ENCODE measurements at regions not wholly inside any gene's neighbourhood (a gene's known extent, or its start where the extent isn't known, plus 50 kb on each side); places are given as distances from the start of the nearest gene placed in this dataset.

GRCh38 chr4:17094159-17094875, 195.9 kb upstream of the LDB2 start:
- no peak for DNase-seq (ENCODE audit: low spot score, unreplicated experiment)
- no peak overlapping the region for H3K4me3 Mint-ChIP-seq (ENCODE audit: low read depth)
- H3K9me3 Mint-ChIP-seq (ENCODE audit: low read depth): peaks cover 4% of the 10 kb centered on the region
- peaks cover 22% of the 10 kb centered on the region for H3K27me3 Mint-ChIP-seq
- no peaks in the 10 kb centered on the region for H3K36me3 Mint-ChIP-seq (ENCODE audit: insufficient read depth)
- no peaks in the 10 kb centered on the region for H3K4me1 Mint-ChIP-seq (ENCODE audit: low read depth)
- H3K27ac Mint-ChIP-seq: peak overlapping the region; percentile 39
- TF ChIP-seq, protein P1, sequence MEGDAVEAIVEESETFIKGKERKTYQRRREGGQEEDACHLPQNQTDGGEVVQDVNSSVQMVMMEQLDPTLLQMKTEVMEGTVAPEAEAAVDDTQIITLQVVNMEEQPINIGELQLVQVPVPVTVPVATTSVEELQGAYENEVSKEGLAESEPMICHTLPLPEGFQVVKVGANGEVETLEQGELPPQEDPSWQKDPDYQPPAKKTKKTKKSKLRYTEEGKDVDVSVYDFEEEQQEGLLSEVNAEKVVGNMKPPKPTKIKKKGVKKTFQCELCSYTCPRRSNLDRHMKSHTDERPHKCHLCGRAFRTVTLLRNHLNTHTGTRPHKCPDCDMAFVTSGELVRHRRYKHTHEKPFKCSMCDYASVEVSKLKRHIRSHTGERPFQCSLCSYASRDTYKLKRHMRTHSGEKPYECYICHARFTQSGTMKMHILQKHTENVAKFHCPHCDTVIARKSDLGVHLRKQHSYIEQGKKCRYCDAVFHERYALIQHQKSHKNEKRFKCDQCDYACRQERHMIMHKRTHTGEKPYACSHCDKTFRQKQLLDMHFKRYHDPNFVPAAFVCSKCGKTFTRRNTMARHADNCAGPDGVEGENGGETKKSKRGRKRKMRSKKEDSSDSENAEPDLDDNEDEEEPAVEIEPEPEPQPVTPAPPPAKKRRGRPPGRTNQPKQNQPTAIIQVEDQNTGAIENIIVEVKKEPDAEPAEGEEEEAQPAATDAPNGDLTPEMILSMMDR (IDR thresholded peaks at IDR 0.05; ENCODE audit: unreplicated experiment): no peak

DNA sequence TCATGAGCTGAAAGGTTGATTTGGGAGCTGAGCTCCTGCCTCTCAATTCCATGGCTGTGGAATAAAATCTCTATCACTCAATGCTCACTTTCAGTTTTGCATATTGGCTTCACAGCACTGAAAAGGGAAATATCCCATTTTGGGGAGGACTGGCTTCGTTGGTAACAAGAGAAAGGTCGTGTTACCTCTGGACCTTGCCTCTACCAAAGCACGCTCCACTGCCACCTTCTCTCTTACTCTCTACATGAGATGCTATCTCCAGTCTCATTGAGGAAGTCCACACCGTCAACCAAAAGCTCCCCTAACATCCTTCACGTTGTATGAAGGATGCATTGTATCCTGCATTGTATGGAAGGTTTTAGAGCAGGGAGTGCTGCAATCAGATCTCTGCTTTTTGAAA, 195.0 kb upstream of the LDB2 start:
- H3K36me3 Mint-ChIP-seq (ENCODE audit: insufficient read depth): no peaks in the 10 kb centered on the region
- DNase-seq (ENCODE audit: low spot score, unreplicated experiment): no peak
- no peaks in the 10 kb centered on the region for H3K4me1 Mint-ChIP-seq (ENCODE audit: low read depth)
- H3K27ac Mint-ChIP-seq: no peak overlapping the region
- H3K27me3 Mint-ChIP-seq: peaks cover 22% of the 10 kb centered on the region
- TF ChIP-seq, protein P1 (IDR thresholded peaks at IDR 0.05; ENCODE audit: unreplicated experiment): no peak
- H3K9me3 Mint-ChIP-seq (ENCODE audit: low read depth): peaks cover 4% of the 10 kb centered on the region
- no peak overlapping the region for H3K4me3 Mint-ChIP-seq (ENCODE audit: low read depth)

DNA sequence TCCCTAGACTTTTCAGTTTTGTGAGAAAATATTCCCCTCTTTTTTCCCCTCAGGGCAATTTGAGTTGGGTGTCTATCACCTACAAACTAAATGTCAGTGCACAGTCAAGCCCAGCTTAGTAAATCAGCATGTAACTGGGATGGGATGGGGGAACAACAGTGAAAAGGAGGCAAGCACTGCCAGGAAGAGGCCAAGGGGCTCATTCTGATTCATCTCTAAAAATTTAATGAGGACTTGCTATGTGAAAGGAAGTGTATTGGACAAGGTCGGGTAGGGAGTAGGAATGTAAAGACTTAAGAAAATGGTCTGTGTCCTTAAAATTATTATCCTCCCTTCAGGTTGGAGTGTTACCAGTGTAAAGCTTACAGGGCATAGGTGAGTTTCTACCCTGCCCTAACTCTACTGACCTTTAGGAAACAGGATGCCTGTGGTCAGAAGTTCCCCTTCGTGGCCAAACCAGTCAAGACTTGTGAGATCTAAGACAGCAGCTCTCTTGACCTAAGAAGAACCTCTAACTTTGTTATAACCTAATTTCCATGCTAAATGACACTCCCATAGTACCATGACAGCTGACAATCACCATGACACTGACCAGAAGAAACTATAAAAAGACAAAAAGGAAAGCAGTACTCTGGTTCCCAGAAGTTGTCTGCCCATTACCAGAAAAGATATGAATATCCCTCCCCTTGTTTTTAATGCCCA, 194.4 kb upstream of the LDB2 start:
- Mint-ChIP-seq H3K9me3 (ENCODE audit: low read depth) (peaks cover 4% of the 10 kb centered on the region), H3K36me3 (ENCODE audit: insufficient read depth) (no peaks in the 10 kb centered on the region), H3K27me3 (peaks cover 22% of the 10 kb centered on the region), H3K4me1 (ENCODE audit: low read depth) (no peaks in the 10 kb centered on the region), H3K4me3 (ENCODE audit: low read depth) (no peak overlapping the region), H3K27ac (no peak overlapping the region)
- DNase-seq (ENCODE audit: low spot score, unreplicated experiment): no peak
- TF ChIP-seq, protein P1 (IDR thresholded peaks at IDR 0.05; ENCODE audit: unreplicated experiment): no peak

- no peak overlapping the region for H3K27ac Mint-ChIP-seq
- H3K9me3 Mint-ChIP-seq (ENCODE audit: low read depth): peaks cover 3% of the 10 kb centered on the region
- TF ChIP-seq, protein P1 (IDR thresholded peaks at IDR 0.05; ENCODE audit: unreplicated experiment): no peak
- H3K27me3 Mint-ChIP-seq: peaks cover 18% of the 10 kb centered on the region
- DNase-seq (ENCODE audit: low spot score, unreplicated experiment): no peak
- H3K4me3 Mint-ChIP-seq (ENCODE audit: low read depth): no peak overlapping the region
- no peaks in the 10 kb centered on the region for H3K4me1 Mint-ChIP-seq (ENCODE audit: low read depth)
- H3K36me3 Mint-ChIP-seq (ENCODE audit: insufficient read depth): no peaks in the 10 kb centered on the region
These were observed 192.7 kb upstream of the LDB2 start for GRCh38 chr4:17091104-17091503.

DNA sequence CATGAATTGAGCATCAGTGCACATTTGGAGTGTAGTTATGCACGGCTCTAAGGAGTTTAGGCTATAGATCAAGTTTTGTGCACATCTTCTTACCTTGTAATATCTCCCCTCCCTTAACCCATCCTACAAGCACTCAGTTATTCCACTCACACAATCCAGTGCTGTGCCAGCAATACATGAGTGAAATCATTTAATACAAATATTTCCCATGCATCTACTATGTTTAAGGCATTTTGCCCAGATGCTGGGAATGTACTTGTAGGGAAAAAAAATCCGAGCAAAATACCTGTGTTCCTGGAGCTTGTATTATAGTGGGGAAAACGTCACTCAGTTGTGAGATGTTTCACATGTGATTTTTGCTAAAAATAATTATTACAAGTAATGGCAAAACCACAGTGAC, 191.6 kb upstream of the LDB2 start:
- no peaks in the 10 kb centered on the region for H3K4me1 Mint-ChIP-seq (ENCODE audit: low read depth)
- no peaks in the 10 kb centered on the region for H3K36me3 Mint-ChIP-seq (ENCODE audit: insufficient read depth)
- TF ChIP-seq, protein P1 (IDR thresholded peaks at IDR 0.05; ENCODE audit: unreplicated experiment): no peak
- no peak for DNase-seq (ENCODE audit: low spot score, unreplicated experiment)
- H3K27ac Mint-ChIP-seq: no peak overlapping the region
- peaks cover 14% of the 10 kb centered on the region for H3K27me3 Mint-ChIP-seq
- peaks cover 3% of the 10 kb centered on the region for H3K9me3 Mint-ChIP-seq (ENCODE audit: low read depth)
- no peak overlapping the region for H3K4me3 Mint-ChIP-seq (ENCODE audit: low read depth)

All from progenitor cell of endocrine pancreas (in vitro differentiated cells).